ENCODE measurements at regions not wholly inside any gene's neighbourhood (a gene's known extent, or its start where the extent isn't known, plus 50 kb on each side); places are given as distances from the start of the nearest gene placed in this dataset.
"Not testable (repeated sequence)": the region's sequence is repeated elsewhere in the genome, so short reads cannot be mapped to it uniquely, and the experiment has no call there.

DNA sequence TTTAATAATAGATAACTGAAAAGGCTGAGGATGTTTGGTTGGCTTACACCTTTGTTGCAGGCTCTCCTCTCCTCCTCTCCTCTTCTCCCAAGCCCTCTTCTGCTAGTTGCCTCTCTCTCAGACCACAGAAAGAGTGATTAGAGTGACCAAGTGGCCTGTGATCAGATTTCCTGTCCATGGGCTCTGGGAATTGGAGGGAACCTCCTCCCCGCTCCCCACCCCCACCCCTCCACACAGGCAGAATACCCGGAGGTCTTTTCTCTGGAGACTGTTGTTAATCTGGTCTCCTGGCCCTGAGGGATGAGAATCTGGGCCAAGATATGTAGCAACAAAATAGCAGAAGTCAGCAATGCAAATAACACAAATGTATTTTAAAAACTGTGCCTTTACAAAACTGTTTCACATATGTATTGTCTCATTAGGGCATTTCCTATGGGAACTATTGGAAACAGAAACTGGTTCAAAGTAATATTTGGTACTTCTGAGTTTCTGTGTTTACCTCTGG is 361.3 kb downstream of the NR2F1-AS1 start:
- DNase-seq, result no peak

DNA sequence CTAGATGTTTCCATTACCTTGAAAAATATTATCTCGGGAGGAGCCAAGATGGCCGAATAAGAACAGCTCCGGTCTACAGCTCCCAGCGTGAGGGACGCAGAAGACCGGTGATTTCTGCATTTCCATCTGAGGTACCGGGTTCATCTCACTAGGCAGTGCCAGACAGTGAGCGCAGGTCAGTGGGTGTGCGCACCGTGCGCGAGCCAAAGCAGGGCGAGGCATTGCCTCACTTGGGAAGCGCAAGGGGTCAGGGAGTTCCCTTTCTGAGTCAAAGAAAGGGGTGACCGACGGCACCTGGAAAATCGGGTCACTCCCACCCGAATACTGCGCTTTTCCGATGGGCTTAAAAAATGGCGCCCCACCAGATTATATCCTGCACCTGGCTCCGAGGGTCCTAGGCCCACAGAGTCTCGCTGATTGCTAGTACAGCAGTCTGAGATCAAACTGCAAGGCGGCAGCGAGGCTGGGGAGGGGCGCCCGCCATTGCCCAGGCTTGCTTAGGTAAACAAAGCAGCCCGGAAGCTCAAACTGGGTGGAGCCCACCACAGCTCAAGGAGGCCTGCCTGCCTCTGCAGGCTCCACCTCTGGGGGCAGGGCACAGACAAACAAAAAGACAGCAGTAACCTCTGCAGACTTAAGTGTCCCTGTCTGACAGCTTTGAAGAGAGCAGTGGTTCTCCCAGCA is 367.8 kb downstream of the NR2F1-AS1 start:
- not testable (repeated sequence) for DNase-seq

DNA sequence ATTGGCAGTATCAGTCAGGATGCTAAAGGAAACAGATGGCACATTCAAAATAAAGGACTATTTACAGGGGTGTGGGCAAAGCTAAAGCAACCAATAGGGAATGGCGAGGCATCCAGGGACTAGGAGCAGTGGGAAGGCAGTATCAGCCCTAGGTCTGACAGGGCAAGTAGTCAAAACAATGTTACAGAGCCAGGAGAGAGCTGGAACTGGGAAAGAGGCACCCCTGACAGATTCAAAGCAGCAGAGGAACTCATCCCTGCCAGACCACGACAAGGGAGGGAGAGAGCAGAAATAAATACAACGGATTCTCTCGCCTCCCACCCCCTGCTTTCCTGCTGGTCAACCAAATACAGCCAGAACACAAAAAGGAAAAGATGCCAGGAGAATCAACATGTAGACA is 371.5 kb downstream of the NR2F1-AS1 start:
- peak in 2 of 14 donors; percentile 45 to 96 for DNase-seq

DNA sequence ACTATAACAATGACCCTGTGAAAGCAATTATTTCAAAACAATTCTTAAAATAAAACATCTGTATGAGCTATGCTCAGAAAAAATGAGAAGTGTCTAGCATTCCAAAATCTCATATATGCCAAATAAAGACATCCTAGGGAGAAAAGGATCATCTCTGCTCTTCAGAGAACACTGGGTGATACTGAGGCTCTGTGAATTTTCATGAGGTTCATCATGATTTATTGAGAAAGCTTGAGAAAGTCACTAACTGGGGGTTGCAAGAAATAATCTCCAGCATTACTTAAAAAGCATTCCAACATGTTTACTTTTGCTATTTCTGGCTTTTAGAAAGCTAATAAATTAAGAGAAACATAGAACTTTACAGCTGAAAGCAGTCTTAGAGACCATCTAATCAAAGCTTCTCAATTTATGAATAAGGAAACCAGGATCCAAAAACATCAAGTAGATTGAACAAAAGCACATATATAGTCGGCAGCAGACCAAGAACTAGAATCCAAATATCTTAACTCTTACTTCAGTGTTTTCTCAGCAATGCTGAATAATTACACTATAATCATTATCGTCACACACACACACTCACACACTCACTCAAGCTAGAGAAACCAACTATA is 372.8 kb downstream of the NR2F1-AS1 start:
- no peak for DNase-seq

DNA sequence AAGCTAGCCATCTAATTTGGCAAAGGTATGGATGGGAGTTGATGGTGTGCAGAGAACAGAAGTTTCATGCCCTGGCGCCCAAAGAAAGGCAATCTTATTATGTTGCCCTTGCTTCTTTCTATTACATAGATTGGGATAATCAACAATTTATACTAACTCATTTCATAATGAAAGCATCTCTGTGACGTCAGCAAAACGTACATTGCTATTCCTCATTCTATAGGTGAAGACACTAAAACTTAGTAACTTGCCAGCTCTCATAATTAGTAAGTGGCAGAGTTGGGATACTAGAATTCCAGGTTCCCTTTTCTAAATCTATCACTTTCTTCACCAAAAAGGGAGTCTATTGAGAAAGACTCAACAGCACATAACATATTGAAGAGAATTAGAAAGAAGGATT is 374.8 kb downstream of the NR2F1-AS1 start:
- no peak for DNase-seq

DNA sequence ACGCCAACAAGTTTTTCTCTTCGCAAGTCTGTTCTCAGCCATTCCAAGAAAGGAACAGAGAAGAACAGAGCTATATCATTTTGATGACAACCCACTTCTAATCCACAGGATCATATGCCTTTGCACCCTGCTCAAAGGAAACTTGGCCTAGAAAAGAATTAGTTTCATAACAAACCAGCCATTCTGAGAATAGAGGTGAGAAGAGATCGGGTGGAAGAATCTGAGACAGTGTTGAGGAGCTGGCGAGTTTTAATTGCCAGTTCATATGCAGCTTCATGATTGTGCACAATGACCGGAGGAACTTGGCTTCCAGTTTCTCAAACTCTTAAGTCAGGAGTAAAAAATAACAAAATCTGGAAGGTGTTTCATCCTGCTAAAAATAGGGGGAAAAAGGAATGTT is 380.0 kb downstream of the NR2F1-AS1 start:
- no peak for DNase-seq

DNA sequence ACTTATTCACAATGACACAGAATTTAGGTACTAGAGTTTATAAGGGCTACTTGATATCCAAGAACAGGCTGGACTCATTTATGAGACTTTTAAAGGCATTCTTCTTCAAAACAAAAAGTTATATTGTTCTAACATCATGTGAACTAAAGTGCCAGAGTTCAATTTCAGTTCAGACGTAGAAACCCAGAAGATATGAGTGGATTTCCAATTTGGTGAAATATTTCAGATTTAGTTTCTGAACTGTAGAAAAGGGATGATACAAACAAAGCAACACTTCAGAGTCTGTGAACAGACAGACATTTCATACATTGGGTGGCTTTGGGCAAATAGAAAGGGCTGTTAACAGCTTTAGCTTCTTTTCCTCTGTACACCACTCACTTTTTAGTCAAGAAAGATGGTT is 384.0 kb downstream of the NR2F1-AS1 start:
- DNase-seq, result no peak

DNA sequence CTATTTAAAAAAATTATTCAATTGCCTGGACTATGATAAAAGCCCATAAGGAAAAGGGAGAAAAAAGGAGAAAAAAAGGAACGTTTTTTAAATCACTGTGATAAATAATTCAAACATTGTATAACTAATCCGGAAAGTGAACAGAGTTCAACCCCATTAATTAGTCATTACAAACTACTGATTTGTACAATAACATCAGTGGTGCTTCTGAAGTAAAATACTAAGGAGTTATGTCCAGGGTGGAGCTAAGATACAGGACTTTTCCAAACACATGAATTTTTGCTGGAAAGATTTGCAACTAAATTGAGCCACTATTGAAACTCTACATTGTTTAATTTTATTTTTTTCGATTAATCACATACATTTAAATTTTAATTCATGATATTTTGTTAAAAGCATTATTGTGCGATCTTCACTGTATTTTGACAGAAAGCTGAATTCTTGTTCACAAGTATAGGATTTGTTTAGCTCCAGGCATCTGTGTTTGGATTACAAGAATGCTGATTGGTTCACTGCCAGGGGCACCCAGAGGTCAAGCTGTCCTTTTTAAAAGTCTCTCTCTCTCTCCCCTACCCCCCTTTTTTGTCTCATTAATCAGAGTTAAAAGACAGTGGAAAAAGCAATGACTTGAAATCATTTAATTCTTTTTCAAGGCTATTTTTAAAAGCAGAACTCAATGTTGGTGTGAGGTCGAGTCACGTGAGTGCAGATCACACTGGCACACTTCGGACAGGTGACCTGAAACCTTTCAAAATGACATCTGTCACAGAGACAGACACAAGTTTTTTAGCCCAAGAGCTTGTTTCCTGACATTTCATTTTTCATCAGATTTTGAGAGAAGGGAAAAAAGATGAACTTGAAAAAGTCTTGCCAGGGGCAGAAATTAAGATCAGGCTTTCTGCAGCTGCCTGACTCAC is 387.3 kb downstream of the NR2F1-AS1 start:
- no peak for DNase-seq

DNA sequence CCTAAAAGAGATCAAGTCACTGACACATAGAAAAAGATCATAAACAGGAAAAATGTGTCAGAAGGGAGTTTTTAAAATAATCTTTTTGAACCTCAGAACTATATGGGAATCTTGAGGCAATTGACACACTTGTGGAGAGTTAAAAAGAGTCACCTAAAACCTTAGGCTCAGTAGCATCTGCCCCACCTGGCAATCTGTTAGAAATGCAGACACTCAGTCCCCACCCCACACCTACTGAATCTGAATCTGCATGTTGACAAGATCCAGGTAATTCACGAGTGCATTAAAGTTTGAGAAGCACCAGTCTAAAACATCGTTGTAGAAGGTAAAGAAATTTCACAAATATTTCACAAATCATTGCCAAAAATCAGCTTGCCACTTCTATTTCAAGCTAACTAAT is 388.3 kb downstream of the NR2F1-AS1 start:
- no peak for DNase-seq

DNA sequence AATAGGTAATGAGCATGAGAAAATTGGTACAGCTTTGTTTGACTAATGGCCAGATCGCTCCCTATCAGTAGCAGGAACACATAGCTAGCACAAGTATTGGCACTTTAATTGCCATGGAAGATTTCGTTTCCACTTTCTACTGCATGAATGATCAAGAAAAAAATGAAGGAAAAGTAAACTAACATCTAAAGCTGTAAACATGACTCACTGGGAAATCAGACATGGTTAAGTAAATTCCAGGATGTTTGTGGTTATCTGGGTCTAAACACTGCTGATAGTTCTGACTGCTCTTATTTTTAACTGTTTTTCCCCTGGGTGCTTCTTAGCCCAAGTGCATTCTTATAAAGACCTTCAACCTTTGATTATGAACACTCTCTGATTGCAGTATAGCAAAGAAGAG is 388.9 kb downstream of the NR2F1-AS1 start:
- no peak for DNase-seq

DNA sequence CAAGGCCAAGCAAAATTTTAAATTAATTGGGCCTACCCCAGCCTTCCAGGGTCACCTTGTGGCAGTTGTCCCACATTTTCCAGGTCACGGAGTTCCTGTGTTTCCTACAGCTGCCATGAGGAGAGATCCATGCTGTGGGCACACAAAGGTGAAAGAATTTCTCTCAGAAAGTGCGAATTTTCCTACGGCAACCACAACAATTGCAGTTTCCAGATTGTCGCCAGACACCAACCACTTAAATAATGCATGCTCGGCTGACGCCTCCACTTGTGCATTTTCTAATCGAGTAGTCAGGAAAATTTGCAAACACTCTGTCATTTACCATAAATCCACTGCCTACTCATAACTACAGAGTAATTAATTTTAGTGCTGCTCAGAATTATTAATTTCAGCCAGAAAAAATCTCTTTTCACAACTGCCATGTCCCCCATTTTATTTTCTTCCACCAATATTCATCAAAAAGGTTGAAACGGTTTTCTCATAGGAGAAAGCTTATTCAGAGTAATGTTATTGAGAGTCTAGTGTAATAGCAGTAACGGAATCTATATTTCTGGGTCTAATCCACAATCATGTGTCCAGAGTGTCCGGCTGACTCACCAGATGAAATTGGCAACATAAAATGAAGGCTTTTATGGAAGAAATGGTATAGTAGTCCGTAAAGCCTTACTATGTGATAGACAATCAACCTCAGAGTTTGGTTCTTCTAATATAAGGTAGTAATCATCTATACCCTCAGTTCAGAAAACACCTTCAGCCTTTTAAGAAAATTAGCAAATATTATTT is 389.8 kb downstream of the NR2F1-AS1 start:
- DNase-seq, result no peak

DNA sequence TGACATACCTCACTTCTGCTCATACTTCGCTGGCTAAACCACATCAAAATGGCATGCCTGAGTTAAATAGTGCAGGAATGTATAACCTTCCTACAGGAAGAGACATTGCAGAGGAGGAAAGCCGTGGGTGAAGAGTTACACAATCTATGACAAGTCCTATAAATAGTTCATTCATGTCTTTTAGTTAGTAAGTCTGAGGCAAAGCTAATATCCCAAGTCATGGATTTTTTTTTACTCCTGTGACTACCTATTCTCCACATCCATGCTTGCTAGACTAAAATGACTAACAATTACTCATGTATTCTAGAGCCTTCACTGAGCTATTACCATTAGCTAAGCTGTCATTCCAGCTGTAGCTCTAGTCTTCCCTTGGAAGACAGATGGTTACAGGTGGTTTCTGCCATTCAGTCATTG is 391.3 kb downstream of the NR2F1-AS1 start:
- DNase-seq, result no peak

DNA sequence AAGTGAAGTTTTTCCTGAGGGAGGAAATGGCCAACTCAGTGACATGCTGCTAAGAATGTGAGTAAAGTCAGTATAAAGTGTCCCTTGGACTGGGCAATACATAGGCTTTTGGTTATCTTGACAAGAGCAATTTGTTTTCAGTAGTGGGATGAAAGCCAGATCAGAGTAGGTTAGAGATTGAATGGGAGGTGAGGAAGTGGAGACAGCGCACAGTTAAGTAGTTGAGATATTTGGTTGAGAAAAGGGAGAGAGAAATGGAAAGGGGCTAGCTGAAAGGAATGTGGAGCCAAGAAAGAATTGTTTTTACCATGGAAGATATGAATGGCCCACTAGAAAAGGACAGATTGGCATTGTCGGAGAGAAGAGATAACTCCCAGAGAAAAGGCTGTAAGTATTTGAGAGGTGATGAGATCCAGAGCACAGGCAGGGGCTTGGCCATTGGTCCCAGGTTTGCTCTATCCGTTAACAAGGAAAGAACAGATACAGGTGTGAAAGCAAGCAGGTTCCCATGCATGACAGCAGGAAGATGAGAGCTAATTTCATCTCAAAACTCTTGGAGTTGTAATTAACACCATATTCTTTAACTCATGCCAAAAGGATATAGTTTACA is 392.0 kb downstream of the NR2F1-AS1 start:
- DNase-seq, result no peak

DNA sequence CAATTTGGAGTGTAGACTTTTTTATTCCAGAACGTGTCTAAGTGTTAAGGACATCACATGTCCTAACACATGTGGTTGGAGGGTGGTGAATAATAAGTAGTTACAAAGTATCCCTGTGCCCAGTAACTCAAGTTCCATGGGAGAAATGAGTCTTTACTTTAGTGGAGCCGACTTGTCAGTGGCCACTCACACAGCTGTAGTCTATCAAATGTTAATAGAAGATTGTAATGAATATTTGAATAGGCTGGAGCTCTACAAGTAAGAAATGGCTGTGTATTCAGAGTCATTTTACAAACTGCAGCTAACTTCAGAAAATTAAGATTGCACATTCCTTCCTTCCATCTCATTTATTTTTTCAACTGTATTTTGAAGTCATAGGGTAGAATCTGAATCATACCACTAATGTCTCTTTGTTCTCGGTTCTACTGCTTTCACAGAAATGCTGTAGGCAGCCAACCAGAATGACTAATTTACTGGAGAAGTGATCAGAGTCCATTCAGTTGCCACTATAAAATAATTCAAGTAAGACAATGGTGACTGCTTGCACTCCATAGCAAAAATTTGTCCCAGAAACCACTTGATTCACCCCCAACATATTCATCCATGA is 394.8 kb downstream of the NR2F1-AS1 start:
- no peak for DNase-seq

DNA sequence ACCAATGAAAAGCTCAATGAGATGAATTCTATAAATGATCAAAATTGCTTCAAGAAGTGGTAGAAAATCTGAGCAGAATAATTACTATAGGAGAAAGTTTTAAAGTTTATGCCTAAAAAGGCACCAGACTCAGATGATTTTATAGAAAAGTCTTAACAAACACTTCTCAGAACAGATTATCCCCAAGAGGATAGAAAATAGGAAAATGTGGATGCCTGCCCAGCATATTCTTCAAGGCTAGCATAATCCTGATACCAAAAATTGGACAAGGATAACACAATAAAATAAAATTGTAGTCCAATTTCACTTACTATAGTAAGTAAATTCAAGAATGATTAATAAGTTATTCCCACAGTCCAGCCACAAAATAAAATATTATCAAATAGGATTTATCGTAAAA is 397.0 kb downstream of the NR2F1-AS1 start:
- DNase-seq, result no peak

DNA sequence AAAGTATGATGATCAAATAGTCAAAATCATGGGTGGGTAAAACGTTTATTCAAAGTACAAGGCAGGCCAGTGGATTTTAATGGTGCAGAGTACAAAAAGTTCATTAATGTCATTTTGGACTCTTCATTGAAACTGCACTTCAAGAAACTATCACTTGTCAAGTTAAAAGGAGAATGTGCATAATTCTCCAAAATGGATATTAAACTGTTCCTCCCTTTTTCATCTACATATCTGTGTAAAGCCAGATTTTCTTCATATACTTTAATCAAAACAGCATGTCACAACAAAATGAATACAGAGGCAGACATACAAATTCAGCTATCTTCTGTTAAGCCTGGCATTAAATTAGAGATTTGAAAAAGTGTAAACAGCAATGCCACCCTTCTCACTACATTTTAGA is 401.6 kb downstream of the NR2F1-AS1 start:
- no peak for DNase-seq

DNA sequence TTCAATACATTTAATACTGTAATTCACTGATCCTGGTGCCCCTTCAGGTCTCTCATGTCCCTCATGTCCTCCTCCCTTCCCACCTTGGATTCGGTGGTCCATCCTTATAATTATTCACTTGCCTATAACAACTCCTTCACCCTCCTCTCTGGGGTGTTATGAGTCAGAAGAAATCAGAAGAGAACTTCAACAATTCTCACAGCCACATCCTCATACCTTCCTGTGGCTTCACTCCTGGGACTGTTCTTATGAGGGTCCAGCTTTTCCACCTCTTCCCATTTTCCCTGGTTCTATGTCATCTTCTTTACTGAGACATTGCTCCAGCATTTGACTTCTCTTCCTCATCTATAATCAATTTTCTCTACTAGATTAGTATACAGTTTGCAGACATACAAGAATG is 406.1 kb downstream of the NR2F1-AS1 start:
- no peak for DNase-seq

DNA sequence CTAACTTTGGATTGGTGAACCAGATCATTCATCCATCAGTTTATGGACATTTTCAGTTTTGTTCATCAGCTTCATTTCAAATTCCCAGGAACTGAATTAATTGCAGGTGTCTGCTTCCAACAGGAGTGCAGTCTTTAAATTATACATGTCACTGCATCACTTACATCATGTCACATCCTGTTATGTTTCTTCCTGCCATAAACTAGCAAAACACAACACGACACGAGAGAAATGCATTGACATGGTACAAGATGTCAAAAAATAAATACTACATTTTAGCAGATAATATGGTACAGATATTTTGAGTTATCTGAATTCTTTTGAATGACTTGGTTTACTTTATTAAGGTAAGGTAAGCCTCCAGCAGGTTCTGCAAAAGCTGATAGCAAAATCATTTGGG is 415.5 kb downstream of the NR2F1-AS1 start:
- no peak for DNase-seq

DNA sequence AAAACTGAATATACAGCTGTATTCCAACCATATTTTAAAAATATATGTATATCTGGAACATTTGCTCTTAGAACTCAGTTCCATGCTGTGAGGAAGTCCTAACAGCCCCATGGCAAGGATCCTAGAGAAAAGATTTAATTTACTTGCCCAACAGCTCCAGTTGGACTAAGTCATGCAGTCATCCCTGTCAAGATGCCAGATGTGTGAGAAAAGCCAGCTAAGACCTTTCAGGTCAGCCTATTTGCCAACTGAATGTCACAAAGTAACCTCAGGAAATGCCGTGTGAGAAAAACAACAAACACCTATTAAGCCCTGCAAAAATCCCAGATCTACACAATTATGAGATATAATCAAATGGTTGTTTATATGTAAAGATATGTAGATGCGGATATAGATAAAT is 416.3 kb downstream of the NR2F1-AS1 start:
- DNase-seq, result peak in 1 of 14 donors; percentile 25

DNA sequence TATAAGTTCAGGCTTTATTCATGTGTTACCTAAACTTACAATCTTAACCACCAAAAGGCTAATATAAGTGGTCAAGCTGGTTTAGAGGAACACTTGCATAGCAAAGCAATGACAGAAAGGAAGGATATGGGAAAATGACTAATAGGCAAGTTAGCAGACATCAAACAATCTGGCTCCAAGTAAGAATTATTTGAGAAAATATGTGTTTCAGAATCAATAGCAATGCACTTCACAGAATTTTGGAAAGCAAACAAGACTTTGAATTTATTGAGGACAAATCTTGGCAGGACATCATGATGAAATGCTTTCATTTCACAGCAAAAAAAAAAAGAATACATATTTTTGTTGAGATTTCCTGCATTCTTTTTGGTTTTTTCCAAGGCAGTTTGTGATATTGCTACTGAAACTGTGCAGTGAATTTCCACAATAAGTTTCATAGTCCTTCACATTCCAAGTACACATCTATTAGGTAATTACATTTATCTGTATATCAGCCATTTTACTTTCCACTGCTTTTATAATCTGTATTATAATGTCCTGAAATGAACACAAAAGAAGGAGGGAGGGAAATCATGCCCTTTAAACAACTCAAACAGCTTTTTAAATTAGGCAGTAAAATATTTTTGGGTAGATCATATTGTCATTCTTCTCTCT is 417.9 kb downstream of the NR2F1-AS1 start:
- peak in 1 of 14 donors; percentile 12 for DNase-seq

All from C1 segment of cervical spinal cord (tissue), 14 donors.